Gastroesophageal sphincter (tissue), 3 donors: ENCODE measurements at regions not wholly inside any gene's neighbourhood (a gene's known extent, or its start where the extent isn't known, plus 50 kb on each side); places are given as distances from the start of the nearest gene placed in this dataset.

Experiments used
- EP300 ChIP-seq: sonication (generic); formaldehyde crosslinking; IDR thresholded peaks from one replicate; pipeline ENCODE4 v1.6.1; 2017; ENCODE audit warnings: antibody characterized with exemption, mild to moderate bottlenecking
- POLR2A ChIP-seq, 2 donors: fragments of 450-650 bp; IDR thresholded peaks; one replicate each; pipeline ENCODE4 v1.6.1; 2017; ENCODE audit warnings: antibody characterized with exemption in 2 of 2, mild to moderate bottlenecking in 2 of 2, moderate library complexity in 1 of 2
- TF ChIP-seq, protein P1 (sequence below), 4 experiments: fragments of 200-600 bp in 2 of 4; fragments of 450-650 bp in 2 of 4; sonication (generic) in 1 of 4; IDR thresholded peaks; one replicate each; pipeline ENCODE4 v1.5.1; 2017 to 2019; ENCODE audit warnings: antibody characterized with exemption in 4 of 4, mild to moderate bottlenecking in 2 of 4, moderate library complexity in 2 of 4

DNA sequence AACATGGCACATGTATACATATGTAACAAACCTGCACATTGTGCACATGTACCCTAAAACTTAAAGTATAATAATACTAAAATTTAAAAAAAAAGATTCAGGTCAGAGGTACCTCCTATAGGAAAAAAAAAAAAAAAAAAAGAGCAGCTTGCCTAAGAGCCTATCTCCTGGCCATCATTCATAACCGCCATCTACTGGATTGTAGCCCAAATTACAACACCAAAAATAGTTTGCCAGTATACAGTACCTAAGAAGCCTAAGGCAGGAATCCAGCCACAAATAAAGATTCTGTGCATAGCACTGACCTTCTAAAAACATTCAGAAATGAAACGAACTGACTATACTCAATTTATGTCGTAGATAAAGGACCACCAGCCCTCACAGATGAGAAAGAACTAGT lies 438.4 kb upstream of the ADGRB3 start:
- TF ChIP-seq POLR2A (IDR thresholded peaks at IDR 0.05), result no peak
- TF ChIP-seq, protein P1, sequence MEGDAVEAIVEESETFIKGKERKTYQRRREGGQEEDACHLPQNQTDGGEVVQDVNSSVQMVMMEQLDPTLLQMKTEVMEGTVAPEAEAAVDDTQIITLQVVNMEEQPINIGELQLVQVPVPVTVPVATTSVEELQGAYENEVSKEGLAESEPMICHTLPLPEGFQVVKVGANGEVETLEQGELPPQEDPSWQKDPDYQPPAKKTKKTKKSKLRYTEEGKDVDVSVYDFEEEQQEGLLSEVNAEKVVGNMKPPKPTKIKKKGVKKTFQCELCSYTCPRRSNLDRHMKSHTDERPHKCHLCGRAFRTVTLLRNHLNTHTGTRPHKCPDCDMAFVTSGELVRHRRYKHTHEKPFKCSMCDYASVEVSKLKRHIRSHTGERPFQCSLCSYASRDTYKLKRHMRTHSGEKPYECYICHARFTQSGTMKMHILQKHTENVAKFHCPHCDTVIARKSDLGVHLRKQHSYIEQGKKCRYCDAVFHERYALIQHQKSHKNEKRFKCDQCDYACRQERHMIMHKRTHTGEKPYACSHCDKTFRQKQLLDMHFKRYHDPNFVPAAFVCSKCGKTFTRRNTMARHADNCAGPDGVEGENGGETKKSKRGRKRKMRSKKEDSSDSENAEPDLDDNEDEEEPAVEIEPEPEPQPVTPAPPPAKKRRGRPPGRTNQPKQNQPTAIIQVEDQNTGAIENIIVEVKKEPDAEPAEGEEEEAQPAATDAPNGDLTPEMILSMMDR (IDR thresholded peaks at IDR 0.05), result no peak
- TF ChIP-seq EP300, result no peak
